HepG2 (cell line): ENCODE measurements at regions not wholly inside any gene's neighbourhood (a gene's known extent, or its start where the extent isn't known, plus 50 kb on each side); places are given as distances from the start of the nearest gene placed in this dataset.

Source experiments
- ATAC-seq: fragments of 200-7000 bp; cut with Tn5 transposase; 3 replicates; pipeline ENCODE4 v1.9.1; 2020; ENCODE audit warnings: mild to moderate bottlenecking, moderate library complexity
- BruUV-seq: library from RNA; stranded (reverse); fragments of 400-500 nt; replicated peaks from 2 replicates; lab custom pipeline; 2021; lab: Mats Ljungman, UMichigan
- CTCF ChIA-PET: fragments of 300-600 bp; formaldehyde crosslinking; extraction: SDS; loops from one replicate; lab custom pipeline; 2021; ENCODE audit warnings: low total read pairs, inconsistent platforms, low intra/inter-chr PET ratio; lab: Yijun Ruan, JAX
- POLR2A ChIA-PET: fragments of 350-600 bp; sonication (Branson Sonifier 250); formaldehyde crosslinking; loops from one replicate; lab custom pipeline; 2020; ENCODE audit warnings: antibody characterized with exemption, inconsistent platforms; lab: Yijun Ruan, JAX
- DNase-seq: peaks from one replicate; pipeline ENCODE4 v3.0.0-alpha.2; 2015; ENCODE audit warnings: low spot score
- FAIRE-seq: peaks from 3 replicates; lab custom pipeline; 2011; peaks lifted over from hg19 to GRCh38; lab: Jason Lieb, UNC
- H2AFZ ChIP-seq: one replicate; pipeline ENCODE4 v1.6.1; 2011; ENCODE audit warnings: low read length, inconsistent platforms
- H3K27ac ChIP-seq: fragments of 300-600 bp; 3 replicates; pipeline ENCODE4 v1.8.0; 2011; ENCODE audit warnings: mixed run types, mild to moderate bottlenecking, mixed read lengths, low read length, inconsistent platforms; ENCODE audit not compliant: insufficient read depth; ENCODE audit errors: extremely low read length
- H3K27me3 ChIP-seq, 2 experiments: fragments of 200-600 bp in 1 of 2; 2 replicates in 1 of 2; 3 replicates in 1 of 2; pipeline versions ENCODE4 v1.6.0 to v1.8.0; 2011; ENCODE audit warnings: low read length in 2 of 2, mild to moderate bottlenecking in 2 of 2, moderate library complexity in 2 of 2, inconsistent platforms in 1 of 2; ENCODE audit not compliant: insufficient read depth in 2 of 2, control insufficient read depth in 1 of 2
- H3K36me3 ChIP-seq, 2 experiments: fragments of 200-600 bp in 1 of 2; replicated peaks in 1 of 2; 2 replicates in 1 of 2; 3 replicates in 1 of 2; pipeline versions ENCODE4 v1.5.1 to v1.8.0; 2011; ENCODE audit warnings: low read length in 2 of 2, inconsistent platforms in 1 of 2; ENCODE audit not compliant: insufficient read depth in 2 of 2, control insufficient read depth in 1 of 2
- H3K4me1 ChIP-seq: 2 replicates; pipeline ENCODE4 v1.5.1; 2012; ENCODE audit warnings: low read length, inconsistent platforms; ENCODE audit not compliant: insufficient read depth
- H3K4me2 ChIP-seq: 2 replicates; pipeline ENCODE4 v1.6.0; 2011; ENCODE audit warnings: low read depth, low read length, inconsistent platforms
- H3K4me3 ChIP-seq, 3 experiments: fragments of 200-600 bp in 1 of 3; sonication (generic), shearing (Covaris generic) in 1 of 3; replicated peaks in 1 of 3; 2 replicates each; pipeline ENCODE4 v1.5.1; 2011 to 2016; ENCODE audit warnings: low read length in 3 of 3, inconsistent platforms in 2 of 3, low read depth in 2 of 3, mild to moderate bottlenecking in 2 of 3, control low read depth in 1 of 3, mixed read lengths in 1 of 3; ENCODE audit not compliant: insufficient read depth in 1 of 3
- H3K79me2 ChIP-seq: one replicate; pipeline ENCODE4 v1.6.1; 2011; ENCODE audit warnings: low read length, inconsistent platforms; ENCODE audit not compliant: insufficient read depth
- H3K9ac ChIP-seq: 2 replicates; pipeline ENCODE4 v1.6.0; 2011; ENCODE audit warnings: mild to moderate bottlenecking, low read depth, low read length, inconsistent platforms; ENCODE audit not compliant: insufficient read depth
- H3K9me3 ChIP-seq: 2 replicates; pipeline ENCODE4 v1.5.1; 2012; ENCODE audit warnings: mild to moderate bottlenecking, low read length
- H4K20me1 ChIP-seq: 2 replicates; pipeline ENCODE4 v1.6.0; 2011; ENCODE audit warnings: inconsistent platforms, mild to moderate bottlenecking, low read length, moderate library complexity; ENCODE audit not compliant: insufficient read depth
- ATM ChIP-seq: fragments of 450-650 bp; IDR thresholded peaks from 2 replicates; pipeline ENCODE4 v1.7.1; 2017; ENCODE audit warnings: mild to moderate bottlenecking, borderline replicate concordance
- BRCA1 ChIP-seq: sonication (generic); formaldehyde crosslinking; IDR thresholded peaks from 2 replicates; pipeline ENCODE4 v1.4.0; 2020; ENCODE audit warnings: missing genetic modification reagents
- FOXP1 ChIP-seq, 2 experiments: fragments of 450-650 bp in 1 of 2; IDR thresholded peaks; 2 replicates each; pipeline ENCODE4 v1.6.1; 2017 to 2018; ENCODE audit warnings: antibody characterized with exemption in 1 of 2
- KLF12 ChIP-seq: sonication (generic); formaldehyde crosslinking; IDR thresholded peaks from 2 replicates; pipeline ENCODE4 v1.4.0; 2020; ENCODE audit warnings: missing genetic modification reagents, borderline replicate concordance
- MEF2D ChIP-seq: sonication (generic); formaldehyde crosslinking; IDR thresholded peaks from 2 replicates; pipeline ENCODE4 v1.5.1; 2020; ENCODE audit warnings: mild to moderate bottlenecking, missing genetic modification reagents
- MEIS1 ChIP-seq: sonication (generic); formaldehyde crosslinking; IDR thresholded peaks from 2 replicates; pipeline ENCODE4 v1.9.0; 2021; ENCODE audit warnings: mild to moderate bottlenecking, missing genetic modification reagents, moderate library complexity, borderline replicate concordance
- POLR2A ChIP-seq, 2 experiments: IDR thresholded peaks; 2 replicates each; pipeline ENCODE4 v1.6.1; 2011; ENCODE audit warnings: low read depth in 2 of 2, low read length in 2 of 2, mild to moderate bottlenecking in 1 of 2, moderate library complexity in 1 of 2; ENCODE audit not compliant: insufficient read depth in 1 of 2
- PRPF4 ChIP-seq: fragments of 200-400 bp; formaldehyde crosslinking; IDR thresholded peaks from 2 replicates; pipeline ENCODE4 v1.6.1; 2016; ENCODE audit warnings: low read length, low read depth; ENCODE audit not compliant: poor library complexity, severe bottlenecking
- SIN3A ChIP-seq: IDR thresholded peaks from 2 replicates; pipeline ENCODE4 v1.6.1; 2011; ENCODE audit warnings: low read depth, mild to moderate bottlenecking, control low read depth, low read length, borderline replicate concordance
- ZFP36L1 ChIP-seq: sonication (generic); formaldehyde crosslinking; IDR thresholded peaks from 2 replicates; pipeline ENCODE4 v1.8.0; 2022; ENCODE audit warnings: mild to moderate bottlenecking, missing genetic modification reagents, moderate library complexity
- ZKSCAN1 ChIP-seq: fragments of 150-350 bp; IDR thresholded peaks from 2 replicates; pipeline ENCODE4 v1.6.1; 2014; ENCODE audit warnings: low read length
- ZNF432 ChIP-seq: sonication (generic); formaldehyde crosslinking; IDR thresholded peaks from 2 replicates; pipeline ENCODE4 v1.5.0; 2020; ENCODE audit warnings: missing genetic modification reagents, mild to moderate bottlenecking, borderline replicate concordance
- ZNF557 ChIP-seq: sonication (generic); formaldehyde crosslinking; IDR thresholded peaks from 2 replicates; pipeline ENCODE4 v1.4.0; 2020; ENCODE audit warnings: missing genetic modification reagents
- ZNF746 ChIP-seq: sonication (generic); formaldehyde crosslinking; IDR thresholded peaks from 2 replicates; pipeline ENCODE4 v1.8.0; 2022; ENCODE audit warnings: mild to moderate bottlenecking, missing genetic modification reagents
- ZNF761 ChIP-seq: sonication (generic); formaldehyde crosslinking; conservative IDR thresholded peaks from 2 replicates; pipeline ENCODE4 v1.4.0; 2020; ENCODE audit warnings: mild to moderate bottlenecking, missing genetic modification reagents
- ZNF773 ChIP-seq: sonication (generic); formaldehyde crosslinking; IDR thresholded peaks from 2 replicates; pipeline ENCODE4 v1.4.0; 2020; ENCODE audit warnings: missing genetic modification reagents, borderline replicate concordance
- ZNF891 ChIP-seq: sonication (generic); formaldehyde crosslinking; IDR thresholded peaks from 2 replicates; pipeline ENCODE4 v1.5.0; 2020; ENCODE audit warnings: mild to moderate bottlenecking, missing genetic modification reagents
- WGBS: methylation state at CpG from one replicate; pipeline ENCODE4 v1.1.6; 2017; ENCODE audit warnings: low lambda C conversion rate; 5-methylcytosine and 5-hydroxymethylcytosine counted together
- in situ Hi-C: cut with HindIII; loops from 2 replicates; pipeline ENCODE4 v1.10.0; 2017; ENCODE audit warnings: low pct_unique_long_range_greater_than_20kb; ENCODE audit not compliant: extremely low pct_ligation_motif_present
- intact Hi-C: fragments of 100-400 bp; cut with micrococcal nuclease; formaldehyde crosslinking; loops from one replicate; pipeline ENCODE4 v1.10.0; 2022; ENCODE audit not compliant: unreplicated experiment
- TF ChIP-seq, protein P1 (sequence below): sonication (generic); formaldehyde crosslinking; IDR thresholded peaks from 2 replicates; pipeline ENCODE4 v1.9.0; 2022; ENCODE audit warnings: low read depth, missing genetic modification reagents
- TF ChIP-seq, protein P2 (sequence below): sonication (generic); formaldehyde crosslinking; IDR thresholded peaks from 2 replicates; pipeline ENCODE4 v1.4.0; 2020; ENCODE audit warnings: mild to moderate bottlenecking, missing genetic modification reagents
- TF ChIP-seq, protein P3 (sequence below): sonication (generic); formaldehyde crosslinking; IDR thresholded peaks from 2 replicates; pipeline ENCODE4 v1.5.1; 2020; ENCODE audit warnings: missing genetic modification reagents, mild to moderate bottlenecking, borderline replicate concordance

DNA sequence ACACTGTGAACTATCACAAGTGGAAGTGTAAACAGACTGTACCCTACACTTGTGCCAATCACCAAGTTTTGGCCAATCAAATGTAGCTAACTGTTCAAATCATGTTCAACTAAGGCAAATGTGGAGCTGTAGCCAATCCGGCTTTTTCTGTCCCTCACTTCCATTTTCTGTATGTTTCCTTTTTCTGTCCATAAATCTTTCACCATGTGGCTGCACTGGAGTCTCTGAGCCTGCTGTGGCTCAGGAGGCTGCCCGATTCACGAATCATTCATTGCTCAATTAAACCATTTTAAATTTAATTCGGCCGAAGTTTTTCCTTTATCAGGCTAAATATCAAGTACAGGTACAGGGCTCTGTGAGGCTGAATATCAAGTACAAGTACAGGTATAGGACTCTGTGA lies 216.5 kb downstream of the RFC3 start:
- POLR2A ChIA-PET: interaction anchor here (2.8 kb wide), 1 partner anchor 14 kb away, joined by 15 read pairs; no protein-coding TSS in a partner anchor
- BruUV-seq: no TSS peak
- CTCF ChIA-PET: no interaction called here

DNA sequence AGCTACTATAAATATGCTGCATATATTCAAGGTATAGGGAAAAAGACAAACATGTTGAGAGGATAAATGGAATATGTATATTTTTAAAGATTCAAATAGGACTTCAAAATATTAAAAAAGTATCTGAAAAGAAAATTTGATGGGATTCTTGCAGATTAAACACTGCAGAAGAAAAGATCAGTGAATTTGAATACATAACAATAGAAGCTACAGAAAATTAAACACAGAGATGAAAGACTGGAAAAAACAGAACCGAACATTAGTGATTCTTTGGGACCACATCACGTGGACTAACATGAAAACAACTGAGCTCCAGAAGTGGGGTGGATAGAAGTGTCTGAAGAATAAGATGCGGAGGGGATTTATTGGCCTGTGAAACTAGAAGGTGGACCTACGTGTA lies 217.2 kb downstream of the RFC3 start:
- no peaks in the 10 kb centered on the region for H3K27me3 ChIP-seq
- ChIA-PET CTCF (no interaction called here), POLR2A (interaction anchor here (2.8 to 4.0 kb wide), 2 partner anchors 15 to 23 kb away, joined by 15 to 20 read pairs; no protein-coding TSS in a partner anchor)
- 94% methylated on average over 4 of the region's 4 CpGs for WGBS
- no peaks in the 10 kb centered on the region for H3K79me2 ChIP-seq
- ATAC-seq (no peak), DNase-seq (no peak), FAIRE-seq (no peak)
- no peaks in the 10 kb centered on the region for H4K20me1 ChIP-seq
- H3K9ac ChIP-seq: no peak overlapping the region
- H3K36me3 ChIP-seq: no peaks in the 10 kb centered on the region
- peaks cover 79% of the 10 kb centered on the region for H3K4me1 ChIP-seq
- intact Hi-C loops: no loop called here
- peaks cover 9% of the 10 kb centered on the region; the same call in 1 of the 2 replicates for H3K9me3 ChIP-seq
- BruUV-seq: no TSS peak
- in situ Hi-C loops: no loop called here
- TF ChIP-seq BRCA1 (CRISPR knock-in tag): no peak
- TF ChIP-seq ZNF432 (CRISPR knock-in tag): no peak
- TF ChIP-seq, protein P1, sequence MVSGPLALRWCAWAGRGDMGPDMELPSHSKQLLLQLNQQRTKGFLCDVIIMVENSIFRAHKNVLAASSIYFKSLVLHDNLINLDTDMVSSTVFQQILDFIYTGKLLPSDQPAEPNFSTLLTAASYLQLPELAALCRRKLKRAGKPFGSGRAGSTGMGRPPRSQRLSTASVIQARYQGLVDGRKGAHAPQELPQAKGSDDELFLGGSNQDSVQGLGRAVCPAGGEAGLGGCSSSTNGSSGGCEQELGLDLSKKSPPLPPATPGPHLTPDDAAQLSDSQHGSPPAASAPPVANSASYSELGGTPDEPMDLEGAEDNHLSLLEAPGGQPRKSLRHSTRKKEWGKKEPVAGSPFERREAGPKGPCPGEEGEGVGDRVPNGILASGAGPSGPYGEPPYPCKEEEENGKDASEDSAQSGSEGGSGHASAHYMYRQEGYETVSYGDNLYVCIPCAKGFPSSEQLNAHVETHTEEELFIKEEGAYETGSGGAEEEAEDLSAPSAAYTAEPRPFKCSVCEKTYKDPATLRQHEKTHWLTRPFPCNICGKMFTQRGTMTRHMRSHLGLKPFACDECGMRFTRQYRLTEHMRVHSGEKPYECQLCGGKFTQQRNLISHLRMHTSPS (CRISPR knock-in tag): no peak
- no peak for TF ChIP-seq ZKSCAN1
- no peak overlapping the region for H3K27ac ChIP-seq
- H2AFZ ChIP-seq: no peak overlapping the region
- H3K4me2 ChIP-seq: no peak overlapping the region
- H3K4me3 ChIP-seq: no peak overlapping the region

More for the DNA sequence above, 216.5 kb downstream of the RFC3 start:
- Histone ChIP-seq H3K27me3 (no peaks in the 10 kb centered on the region), H3K27ac (no peak overlapping the region), H3K4me1 (peaks cover 75% of the 10 kb centered on the region), H3K36me3 (no peaks in the 10 kb centered on the region), H3K9ac (no peak overlapping the region), H3K4me2 (no peak overlapping the region), H4K20me1 (no peaks in the 10 kb centered on the region), H3K79me2 (no peaks in the 10 kb centered on the region), H3K9me3 (peaks cover 9% of the 10 kb centered on the region), H2AFZ (peak overlapping the region; percentile 22), H3K4me3 (no peak overlapping the region)
- WGBS: 96% methylated on average over 5 of the region's 5 CpGs
- FAIRE-seq (no peak), ATAC-seq (no peak), DNase-seq (no peak)
- TF ChIP-seq ZNF557 (no peak), PRPF4 (no peak), ZNF891 (no peak), FOXP1 (IDR thresholded peaks at IDR 0.05) (no peak), FOXP1 (CRISPR knock-in tag; IDR thresholded peaks at IDR 0.05) (no peak), ZFP36L1 (CRISPR knock-in tag) (no peak), KLF12 (no peak), ZNF773 (CRISPR knock-in tag) (no peak), POLR2A (IDR thresholded peaks at IDR 0.05; ENCODE audit: insufficient read depth in 1 of 2, low read depth in 2 of 2, low read length in 2 of 2) (no peak), ZNF761 (CRISPR knock-in tag) (no peak), ZNF746 (no peak), MEIS1 (CRISPR knock-in tag) (no peak), ATM (no peak), MEF2D (CRISPR knock-in tag) (no peak), SIN3A (no peak)
- TF ChIP-seq, protein P2, sequence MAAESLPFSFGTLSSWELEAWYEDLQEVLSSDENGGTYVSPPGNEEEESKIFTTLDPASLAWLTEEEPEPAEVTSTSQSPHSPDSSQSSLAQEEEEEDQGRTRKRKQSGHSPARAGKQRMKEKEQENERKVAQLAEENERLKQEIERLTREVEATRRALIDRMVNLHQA: no peak
- TF ChIP-seq, protein P3, sequence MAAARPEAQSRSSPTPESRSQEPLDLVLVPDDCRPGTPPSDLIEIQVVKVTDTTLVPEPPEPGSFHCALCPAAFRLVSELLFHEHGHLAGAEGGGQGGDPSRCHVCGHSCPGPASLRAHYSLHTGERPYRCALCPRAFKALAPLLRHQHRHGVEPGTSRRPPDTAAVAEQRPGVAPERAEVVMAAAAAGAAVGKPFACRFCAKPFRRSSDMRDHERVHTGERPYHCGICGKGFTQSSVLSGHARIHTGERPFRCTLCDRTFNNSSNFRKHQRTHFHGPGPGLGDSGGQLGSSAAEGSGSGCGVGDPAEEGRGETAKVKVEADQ: no peak
- intact Hi-C loops (no loop called here), in situ Hi-C loops (no loop called here)
